C1 segment of cervical spinal cord (tissue), 14 donors: ENCODE measurements at regions not wholly inside any gene's neighbourhood (a gene's known extent, or its start where the extent isn't known, plus 50 kb on each side); places are given as distances from the start of the nearest gene placed in this dataset.
"Not testable (repeated sequence)": the region's sequence is repeated elsewhere in the genome, so short reads cannot be mapped to it uniquely, and the experiment has no call there.

ENCODE experiments used
- DNase-seq, 14 donors: peaks; one replicate each; lab custom pipeline; 2025; lab: John Stamatoyannopoulos, UW

- no peak for DNase-seq
Measured at GRCh38 chr13:90511903-90512302, 835.6 kb upstream of the MIR17HG start.

GRCh38 chr13:90514712-90515111 is 832.8 kb upstream of the MIR17HG start:
- DNase-seq = not testable (repeated sequence)

GRCh38 chr13:90518417-90518816 is 829.1 kb upstream of the MIR17HG start:
- no peak for DNase-seq

GRCh38 chr13:90519157-90519556 is 828.3 kb upstream of the MIR17HG start:
- no peak for DNase-seq

GRCh38 chr13:90526711-90527110 is 820.8 kb upstream of the MIR17HG start:
- no peak for DNase-seq

- no peak for DNase-seq
Measured at GRCh38 chr13:90531744-90532143, 815.7 kb upstream of the MIR17HG start.

GRCh38 chr13:90532861-90533492 is 814.5 kb upstream of the MIR17HG start:
- no peak for DNase-seq

GRCh38 chr13:90533866-90534265 is 813.6 kb upstream of the MIR17HG start:
- DNase-seq = no peak

- no peak for DNase-seq
Measured at GRCh38 chr13:90534617-90535370, 812.7 kb upstream of the MIR17HG start.

GRCh38 chr13:90535421-90535820 is 812.1 kb upstream of the MIR17HG start:
- no peak for DNase-seq

- DNase-seq = no peak
Measured at GRCh38 chr13:90538063-90538462, 809.4 kb upstream of the MIR17HG start.

GRCh38 chr13:90541346-90541745 is 806.1 kb upstream of the MIR17HG start:
- no peak for DNase-seq

GRCh38 chr13:90542959-90543505 is 804.5 kb upstream of the MIR17HG start:
- DNase-seq = no peak

- DNase-seq = no peak
Measured at GRCh38 chr13:90545070-90545840, 802.2 kb upstream of the MIR17HG start.

GRCh38 chr13:90547272-90547790 is 800.2 kb upstream of the MIR17HG start:
- DNase-seq = no peak

- no peak for DNase-seq
Measured at GRCh38 chr13:90551253-90551652, 796.2 kb upstream of the MIR17HG start.

- no peak for DNase-seq
Measured at GRCh38 chr13:90552702-90553101, 794.8 kb upstream of the MIR17HG start.

GRCh38 chr13:90553159-90553558 is 794.3 kb upstream of the MIR17HG start:
- no peak for DNase-seq

- DNase-seq = no peak
Measured at GRCh38 chr13:90557626-90558025, 789.9 kb upstream of the MIR17HG start.

GRCh38 chr13:90562443-90562842 is 785.0 kb upstream of the MIR17HG start:
- no peak for DNase-seq

GRCh38 chr13:90564096-90564495 is 783.4 kb upstream of the MIR17HG start:
- no peak for DNase-seq

- no peak for DNase-seq
Measured at GRCh38 chr13:90564566-90564965, 782.9 kb upstream of the MIR17HG start.
